GM10266 (cell line): ENCODE measurements at regions not wholly inside any gene's neighbourhood (a gene's known extent, or its start where the extent isn't known, plus 50 kb on each side); places are given as distances from the start of the nearest gene placed in this dataset.

Experiments
- DNase-seq: peaks from one replicate; pipeline ENCODE4 v3.0.0; 2012; ENCODE audit errors: extremely low spot score
- CTCF ChIP-seq: IDR thresholded peaks from 2 replicates; pipeline ENCODE4 v1.5.1; 2012; ENCODE audit warnings: mild to moderate bottlenecking, low read depth; ENCODE audit not compliant: control insufficient read depth, insufficient read depth; ENCODE audit errors: missing control alignments

GRCh38 chr4:154140869-154141268, 350.7 kb downstream of the DCHS2 start:
- no peak for DNase-seq
- TF ChIP-seq CTCF, result no peak

GRCh38 chr4:154137320-154137905, 348.5 kb upstream of the SFRP2 start:
- no peak for DNase-seq
- TF ChIP-seq CTCF, result no peak

- no peak for TF ChIP-seq CTCF
- DNase-seq, result no peak
These were observed 346.7 kb upstream of the SFRP2 start for GRCh38 chr4:154135576-154135975.

GRCh38 chr4:154132406-154132805, 343.5 kb upstream of the SFRP2 start:
- TF ChIP-seq CTCF, result no peak
- DNase-seq, result no peak

GRCh38 chr4:154126276-154126675, 337.4 kb upstream of the SFRP2 start:
- TF ChIP-seq CTCF, result no peak
- DNase-seq, result no peak

GRCh38 chr4:154125340-154125739, 336.5 kb upstream of the SFRP2 start:
- TF ChIP-seq CTCF, result no peak
- DNase-seq, result no peak

GRCh38 chr4:154124539-154125255, 335.8 kb upstream of the SFRP2 start:
- no peak for TF ChIP-seq CTCF
- no peak for DNase-seq
